OCI-LY3 (cell line): ENCODE measurements at regions not wholly inside any gene's neighbourhood (a gene's known extent, or its start where the extent isn't known, plus 50 kb on each side); places are given as distances from the start of the nearest gene placed in this dataset.

Experiments
- H2AFZ ChIP-seq: fragments of 200-600, 300-600 bp; shearing (Covaris generic); 2 replicates; pipeline ENCODE4 v1.6.0; 2014; ENCODE audit warnings: antibody characterized with exemption, low read depth, low read length
- H3K27ac ChIP-seq: fragments of 200-600, 300-600 bp; sonication (generic); 2 replicates; pipeline ENCODE4 v1.5.1; 2014; ENCODE audit warnings: mild to moderate bottlenecking, low read length, moderate library complexity, mixed read lengths
- H3K27me3 ChIP-seq: fragments of 200-600, 300-600 bp; sonication (generic); 2 replicates; pipeline ENCODE4 v1.6.1; 2014; ENCODE audit warnings: low read depth, low read length, mixed read lengths
- H3K36me3 ChIP-seq: fragments of 200-600, 300-600 bp; sonication (generic); replicated peaks from 2 replicates; pipeline ENCODE3; 2014; ENCODE audit warnings: low read depth, low read length, mixed read lengths
- H3K4me1 ChIP-seq: fragments of 300-600, 200-600 bp; sonication (generic); 2 replicates; pipeline ENCODE4 v1.6.1; 2014; ENCODE audit warnings: low read length, mixed read lengths
- H3K4me2 ChIP-seq: fragments of 200-600, 300-600 bp; sonication (generic); 2 replicates; pipeline ENCODE4 v1.6.1; 2014; ENCODE audit warnings: low read length, mixed read lengths
- H3K4me3 ChIP-seq: fragments of 300-600, 200-600 bp; sonication (generic); 2 replicates; pipeline ENCODE4 v1.5.1; 2014; ENCODE audit warnings: antibody characterized with exemption, mild to moderate bottlenecking, low read length, moderate library complexity
- H3K79me2 ChIP-seq: fragments of 300-600, 200-600 bp; shearing (Covaris generic); 2 replicates; pipeline ENCODE4 v1.6.1; 2014; ENCODE audit warnings: mild to moderate bottlenecking, low read length, mixed read lengths
- H3K9ac ChIP-seq: fragments of 300-600, 200-600 bp; shearing (Covaris generic); 2 replicates; pipeline ENCODE4 v1.6.0; 2014; ENCODE audit warnings: mild to moderate bottlenecking, low read length, moderate library complexity
- H3K9me3 ChIP-seq: fragments of 200-600, 300-600 bp; shearing (Covaris generic); 2 replicates; pipeline ENCODE4 v1.6.1; 2014; ENCODE audit warnings: low read length, mixed read lengths; ENCODE audit not compliant: insufficient read depth
- H4K20me1 ChIP-seq: fragments of 200-600, 300-600 bp; sonication (generic); 2 replicates; pipeline ENCODE4 v1.6.1; 2016; ENCODE audit warnings: low read length, mixed read lengths; ENCODE audit not compliant: insufficient read depth
- CTCF ChIP-seq: fragments of 200-600, 300-600 bp; sonication (generic); IDR thresholded peaks from 2 replicates; pipeline ENCODE4 v1.5.1; 2014; ENCODE audit warnings: antibody characterized with exemption, low read length, low read depth
- EZH2phosphoT487 ChIP-seq: fragments of 200-600 bp; shearing (Covaris generic); IDR thresholded peaks from 2 replicates; pipeline ENCODE4 v1.6.1; 2018; ENCODE audit warnings: antibody characterized with exemption, mixed run types, low read depth

- no peaks in the 10 kb centered on the region for H3K27me3 ChIP-seq
- H3K27ac ChIP-seq, result no peak overlapping the region
- no peaks in the 10 kb centered on the region for H4K20me1 ChIP-seq
- H3K9ac ChIP-seq, result no peak overlapping the region
- H3K79me2 ChIP-seq, result no peaks in the 10 kb centered on the region
- H2AFZ ChIP-seq, result no peak overlapping the region
- no peak overlapping the region for H3K4me3 ChIP-seq
- TF ChIP-seq EZH2phosphoT487 (no peak), CTCF (no peak)
- no peaks in the 10 kb centered on the region for H3K4me1 ChIP-seq
- H3K36me3 ChIP-seq, result no peaks in the 10 kb centered on the region
- no peaks in the 10 kb centered on the region for H3K9me3 ChIP-seq
- H3K4me2 ChIP-seq, result no peak overlapping the region
Observed at GRCh38 chrX:17986977-17987376, 125.9 kb upstream of the RAI2 start.

GRCh38 chrX:17986440-17986839 lies 125.3 kb upstream of the RAI2 start:
- no peak for TF ChIP-seq EZH2phosphoT487
- Histone ChIP-seq H3K4me1 (no peaks in the 10 kb centered on the region), H4K20me1 (no peaks in the 10 kb centered on the region), H2AFZ (no peak overlapping the region), H3K79me2 (no peaks in the 10 kb centered on the region), H3K4me3 (no peak overlapping the region), H3K9me3 (no peaks in the 10 kb centered on the region), H3K36me3 (no peaks in the 10 kb centered on the region), H3K4me2 (no peak overlapping the region), H3K27me3 (no peaks in the 10 kb centered on the region), H3K27ac (no peak overlapping the region), H3K9ac (no peak overlapping the region)

GRCh38 chrX:17984415-17984814 lies 123.3 kb upstream of the RAI2 start:
- Histone ChIP-seq H3K4me2 (no peak overlapping the region), H3K9ac (no peak overlapping the region), H3K27ac (no peak overlapping the region), H2AFZ (no peak overlapping the region), H3K79me2 (no peaks in the 10 kb centered on the region), H3K36me3 (no peaks in the 10 kb centered on the region), H4K20me1 (no peaks in the 10 kb centered on the region), H3K4me1 (no peaks in the 10 kb centered on the region), H3K4me3 (no peak overlapping the region), H3K9me3 (no peaks in the 10 kb centered on the region), H3K27me3 (no peaks in the 10 kb centered on the region)
- TF ChIP-seq EZH2phosphoT487 (no peak), CTCF (no peak)

- H3K79me2 ChIP-seq, result no peaks in the 10 kb centered on the region
- TF ChIP-seq CTCF (no peak), EZH2phosphoT487 (no peak)
- H3K27ac ChIP-seq, result no peak overlapping the region
Observed at GRCh38 chrX:17983389-17983788, 122.3 kb upstream of the RAI2 start.

GRCh38 chrX:17977696-17978095 lies 116.6 kb upstream of the RAI2 start:
- Histone ChIP-seq H3K4me2 (no peak overlapping the region), H4K20me1 (no peaks in the 10 kb centered on the region), H2AFZ (no peak overlapping the region), H3K9ac (no peak overlapping the region), H3K4me1 (no peaks in the 10 kb centered on the region), H3K27ac (no peak overlapping the region), H3K79me2 (no peaks in the 10 kb centered on the region), H3K27me3 (no peaks in the 10 kb centered on the region), H3K36me3 (no peaks in the 10 kb centered on the region), H3K4me3 (no peak overlapping the region), H3K9me3 (no peaks in the 10 kb centered on the region)
- TF ChIP-seq CTCF, result no peak
- TF ChIP-seq EZH2phosphoT487, result no peak

More at GRCh38 chrX:17983389-17983788, 122.3 kb upstream of the RAI2 start:
- H3K4me1 ChIP-seq, result no peaks in the 10 kb centered on the region
- H3K27me3 ChIP-seq, result no peaks in the 10 kb centered on the region
- no peak overlapping the region for H3K4me3 ChIP-seq
- H3K9me3 ChIP-seq, result no peaks in the 10 kb centered on the region
- H3K36me3 ChIP-seq, result no peaks in the 10 kb centered on the region
- H4K20me1 ChIP-seq, result no peaks in the 10 kb centered on the region
- no peak overlapping the region for H2AFZ ChIP-seq
- H3K9ac ChIP-seq, result no peak overlapping the region
- H3K4me2 ChIP-seq, result no peak overlapping the region
